MM.1S (cell line): ENCODE measurements at regions not wholly inside any gene's neighbourhood (a gene's known extent, or its start where the extent isn't known, plus 50 kb on each side); places are given as distances from the start of the nearest gene placed in this dataset.

ENCODE experiments used
- CTCF ChIP-seq: fragments of 300-600 bp; sonication (generic); IDR thresholded peaks from 2 replicates; pipeline ENCODE4 v1.5.1; 2016; ENCODE audit warnings: antibody characterized with exemption, low read length, mixed read lengths
- EZH2 ChIP-seq: fragments of 300-600 bp; sonication (generic); optimal IDR thresholded peaks from 2 replicates; pipeline ENCODE3; 2017; ENCODE audit warnings: low read depth, mild to moderate bottlenecking, antibody characterized with exemption, low read length, mixed read lengths

GRCh38 chr2:23320058-23320457 is 64.9 kb upstream of the KLHL29 start:
- TF ChIP-seq CTCF: no peak
- no peak for TF ChIP-seq EZH2
